GM12891 (cell line): ENCODE measurements at regions not wholly inside any gene's neighbourhood (a gene's known extent, or its start where the extent isn't known, plus 50 kb on each side); places are given as distances from the start of the nearest gene placed in this dataset.

Experiments used
- POLR2A ChIP-seq: IDR thresholded peaks from 2 replicates; pipeline ENCODE4 v1.6.1; 2011; ENCODE audit warnings: low read depth, low read length, control low read depth
- POLR2AphosphoS5 ChIP-seq: IDR thresholded peaks from 2 replicates; pipeline ENCODE4 v1.6.1; 2011; ENCODE audit warnings: low read depth, low read length, control low read depth

DNA sequence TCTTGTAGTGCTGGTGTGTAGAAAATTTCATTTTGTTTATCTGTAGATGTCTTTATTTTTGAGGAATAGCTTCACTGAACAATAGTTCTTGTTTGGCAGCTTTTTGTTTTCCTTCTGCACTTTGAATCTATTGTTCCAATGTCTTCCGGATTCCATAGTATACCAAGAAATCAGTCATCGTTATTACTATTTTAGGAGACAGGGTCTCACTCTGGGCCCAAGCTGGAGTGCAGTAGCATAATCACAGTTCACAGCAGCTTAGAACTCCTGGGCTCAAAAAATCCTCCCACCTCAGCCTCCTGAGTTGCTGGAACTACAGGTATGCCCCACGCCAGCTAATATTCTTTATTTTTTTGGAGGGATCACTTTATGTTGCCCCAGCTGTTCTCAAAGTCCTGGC is 67.7 kb upstream of the RGS2 start:
- TF ChIP-seq POLR2A (no peak), POLR2AphosphoS5 (no peak)
